ENCODE measurements at regions not wholly inside any gene's neighbourhood (a gene's known extent, or its start where the extent isn't known, plus 50 kb on each side); places are given as distances from the start of the nearest gene placed in this dataset.

DNA sequence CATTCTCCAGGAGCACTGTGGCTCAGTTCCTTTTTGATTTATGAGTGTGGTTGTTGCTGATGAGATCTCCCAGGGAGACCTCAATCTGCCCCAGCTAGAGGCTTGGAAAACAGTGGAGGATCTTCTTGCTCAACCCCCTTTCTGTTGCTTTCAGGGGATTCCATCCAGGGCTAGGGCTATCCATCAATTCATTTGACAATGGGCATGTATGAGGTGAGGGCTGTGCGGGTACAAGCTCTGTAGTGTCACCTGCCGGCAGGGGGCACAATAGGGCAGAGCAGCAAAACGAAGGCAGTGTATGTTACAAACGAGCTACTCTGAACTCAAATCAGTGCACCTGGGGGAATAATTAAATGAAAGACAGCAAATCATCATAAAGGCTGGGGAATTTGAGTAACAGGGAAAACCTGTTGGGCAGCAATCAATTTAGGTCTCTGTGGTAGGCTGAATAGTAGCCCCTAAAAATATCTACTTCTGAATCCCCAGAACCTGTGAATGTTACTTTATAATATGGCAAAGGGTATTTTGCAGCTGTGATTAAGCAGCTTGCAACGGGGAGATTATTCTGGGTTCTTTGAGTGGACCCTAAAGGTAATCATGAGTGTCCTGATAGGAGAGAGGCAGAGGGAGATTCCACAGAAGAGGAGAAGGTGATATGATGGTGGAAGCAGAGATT is 170.3 kb upstream of the ZBED5 start:
- TF ChIP-seq CTCF (IDR thresholded peaks at IDR 0.05; ENCODE audit: poor library complexity): peak; percentile 62
- TF ChIP-seq EZH2 (IDR thresholded peaks at IDR 0.05; ENCODE audit: borderline replicate concordance): no peak

All from hepatocyte (in vitro differentiated cells).